BJ (cell line): ENCODE measurements at regions not wholly inside any gene's neighbourhood (a gene's known extent, or its start where the extent isn't known, plus 50 kb on each side); places are given as distances from the start of the nearest gene placed in this dataset.

Experiments used
- CTCF ChIA-PET: fragments of 350-600 bp; formaldehyde crosslinking; extraction: SDS; loops from one replicate; lab custom pipeline; 2021; ENCODE audit warnings: antibody characterized with exemption, inconsistent platforms; lab: Yijun Ruan, JAX
- POLR2A ChIA-PET: fragments of 300-600 bp; sonication (Branson Sonifier 250); formaldehyde crosslinking; extraction: SDS; loops from one replicate; lab custom pipeline; 2021; ENCODE audit warnings: antibody characterized with exemption; lab: Charles Lee
- DNase-seq: peaks from one replicate; pipeline ENCODE4 v3.0.0-alpha.2; 2011; ENCODE audit warnings: low read depth
- H3K27me3 ChIP-seq: 2 replicates; pipeline ENCODE4 v1.6.0; 2011; ENCODE audit warnings: low read length; ENCODE audit not compliant: control insufficient read depth, insufficient read depth
- H3K36me3 ChIP-seq: 2 replicates; pipeline ENCODE4 v1.5.1; 2011; ENCODE audit warnings: low read length; ENCODE audit not compliant: control insufficient read depth, insufficient read depth
- H3K4me3 ChIP-seq: 2 replicates; pipeline ENCODE4 v1.5.1; 2011; ENCODE audit warnings: low read depth, mild to moderate bottlenecking, control low read depth, low read length
- TF ChIP-seq, protein P1 (sequence below): IDR thresholded peaks from 2 replicates; pipeline ENCODE4 v1.5.1; 2011; ENCODE audit warnings: low read depth, mild to moderate bottlenecking, control low read depth, inconsistent platforms, low read length, moderate library complexity; ENCODE audit not compliant: insufficient read depth

DNA sequence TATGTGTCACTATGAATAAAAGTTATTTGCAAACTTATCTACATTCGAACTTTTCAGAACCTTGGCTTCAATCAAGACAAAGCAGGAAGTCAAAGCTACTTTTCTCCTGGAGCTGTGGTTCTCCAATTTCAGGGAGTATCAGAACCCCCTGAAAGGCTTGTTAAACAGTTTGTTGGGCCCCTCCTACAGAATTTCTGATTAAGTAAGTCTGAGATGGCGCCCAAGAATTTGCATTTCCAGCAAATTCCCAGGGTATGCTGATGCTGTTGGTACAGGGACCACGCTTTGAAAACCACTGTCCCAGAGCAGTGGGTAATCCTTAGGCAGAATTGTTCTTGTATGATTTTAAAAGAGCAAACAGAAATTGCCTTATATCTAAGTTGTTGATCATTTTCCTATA lies 189.9 kb upstream of the KCNG1 start:
- no peak for DNase-seq
- Histone ChIP-seq H3K27me3 (peaks cover 12% of the 10 kb centered on the region), H3K4me3 (no peak overlapping the region), H3K36me3 (no peaks in the 10 kb centered on the region)
- POLR2A ChIA-PET = no interaction called here
- CTCF ChIA-PET = interaction anchor here (1.7 to 2.7 kb wide), 2 partner anchors 8 to 94 kb away, joined by 6 read pairs; no protein-coding TSS in a partner anchor
- TF ChIP-seq, protein P1, sequence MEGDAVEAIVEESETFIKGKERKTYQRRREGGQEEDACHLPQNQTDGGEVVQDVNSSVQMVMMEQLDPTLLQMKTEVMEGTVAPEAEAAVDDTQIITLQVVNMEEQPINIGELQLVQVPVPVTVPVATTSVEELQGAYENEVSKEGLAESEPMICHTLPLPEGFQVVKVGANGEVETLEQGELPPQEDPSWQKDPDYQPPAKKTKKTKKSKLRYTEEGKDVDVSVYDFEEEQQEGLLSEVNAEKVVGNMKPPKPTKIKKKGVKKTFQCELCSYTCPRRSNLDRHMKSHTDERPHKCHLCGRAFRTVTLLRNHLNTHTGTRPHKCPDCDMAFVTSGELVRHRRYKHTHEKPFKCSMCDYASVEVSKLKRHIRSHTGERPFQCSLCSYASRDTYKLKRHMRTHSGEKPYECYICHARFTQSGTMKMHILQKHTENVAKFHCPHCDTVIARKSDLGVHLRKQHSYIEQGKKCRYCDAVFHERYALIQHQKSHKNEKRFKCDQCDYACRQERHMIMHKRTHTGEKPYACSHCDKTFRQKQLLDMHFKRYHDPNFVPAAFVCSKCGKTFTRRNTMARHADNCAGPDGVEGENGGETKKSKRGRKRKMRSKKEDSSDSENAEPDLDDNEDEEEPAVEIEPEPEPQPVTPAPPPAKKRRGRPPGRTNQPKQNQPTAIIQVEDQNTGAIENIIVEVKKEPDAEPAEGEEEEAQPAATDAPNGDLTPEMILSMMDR = no peak

DNA sequence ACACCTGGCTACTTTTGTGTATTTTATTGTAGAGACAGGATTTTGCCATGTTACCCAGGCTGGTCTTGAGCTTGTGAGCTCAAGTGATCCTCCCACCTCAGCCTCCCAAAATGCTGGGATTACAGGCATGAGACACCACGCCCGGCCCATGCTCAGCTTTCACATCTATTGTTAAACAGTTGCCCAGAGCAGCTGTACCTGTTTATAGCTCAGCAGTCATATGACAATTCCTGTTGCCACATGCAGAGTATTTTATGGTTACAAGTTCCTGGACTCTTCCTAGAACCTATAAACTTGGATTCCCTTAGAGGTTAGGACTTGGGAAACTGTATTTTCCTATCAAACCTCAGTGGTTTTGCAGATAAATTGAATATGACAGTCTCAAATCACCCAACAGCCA lies 188.3 kb upstream of the KCNG1 start:
- Histone ChIP-seq H3K27me3 (peaks cover 12% of the 10 kb centered on the region), H3K36me3 (no peaks in the 10 kb centered on the region), H3K4me3 (no peak overlapping the region)
- CTCF ChIA-PET = interaction anchor here (1.1 to 2.7 kb wide), 4 partner anchors 10 to 196 kb away, joined by 3 to 6 read pairs (median 6); no protein-coding TSS in a partner anchor
- DNase-seq = no peak
- POLR2A ChIA-PET = no interaction called here
- TF ChIP-seq, protein P1 = no peak

DNA sequence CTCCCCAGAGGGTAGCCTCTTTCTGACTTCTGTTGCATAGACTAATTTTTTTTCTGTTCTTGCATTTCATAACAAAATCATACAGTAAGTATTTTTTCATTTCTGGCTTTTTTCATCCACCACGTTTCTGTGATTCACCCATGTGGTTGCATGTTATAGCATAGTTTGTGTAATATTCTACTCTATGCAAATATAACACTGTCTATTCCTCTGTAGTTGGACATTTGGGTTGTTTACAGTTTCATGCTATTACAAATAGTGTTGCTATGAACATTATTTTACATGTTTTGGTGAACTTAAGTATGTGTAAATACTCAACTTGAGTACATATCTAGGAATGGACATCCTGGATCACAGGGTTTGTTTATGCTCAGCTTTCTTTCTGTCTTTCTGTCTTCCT lies 187.2 kb upstream of the KCNG1 start:
- H3K36me3 ChIP-seq = no peaks in the 10 kb centered on the region
- TF ChIP-seq, protein P1 = no peak
- no peak for DNase-seq
- peaks cover 15% of the 10 kb centered on the region for H3K27me3 ChIP-seq
- H3K4me3 ChIP-seq = no peak overlapping the region
- CTCF ChIA-PET = interaction anchor here (0.9 to 1.7 kb wide), 4 partner anchors 11 to 195 kb away, joined by 3 to 11 read pairs (median 4); no protein-coding TSS in a partner anchor
- POLR2A ChIA-PET = no interaction called here

DNA sequence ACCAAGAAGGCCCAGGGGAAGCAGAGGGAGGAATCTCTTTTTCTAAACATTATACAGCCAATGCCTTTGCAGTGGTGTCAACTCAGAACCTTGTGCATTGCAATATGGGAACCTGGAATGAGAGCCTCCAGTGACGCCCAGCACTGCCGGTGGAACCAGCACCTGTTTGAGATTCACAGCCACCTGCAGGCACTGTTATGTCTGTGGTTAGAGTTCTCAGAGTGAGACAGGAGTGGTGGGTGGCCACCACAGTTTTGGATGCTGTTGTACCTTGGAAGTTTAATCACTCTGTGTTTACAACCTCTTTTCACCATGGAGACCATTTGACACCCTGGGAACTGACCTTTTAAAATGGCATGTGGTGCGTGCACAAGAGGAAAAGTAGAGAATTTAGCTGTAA lies 185.3 kb upstream of the KCNG1 start:
- Histone ChIP-seq H3K27me3 (peaks cover 15% of the 10 kb centered on the region), H3K36me3 (no peaks in the 10 kb centered on the region), H3K4me3 (no peak overlapping the region)
- POLR2A ChIA-PET = no interaction called here
- no peak for DNase-seq
- TF ChIP-seq, protein P1 = no peak
- CTCF ChIA-PET = no interaction called here

DNA sequence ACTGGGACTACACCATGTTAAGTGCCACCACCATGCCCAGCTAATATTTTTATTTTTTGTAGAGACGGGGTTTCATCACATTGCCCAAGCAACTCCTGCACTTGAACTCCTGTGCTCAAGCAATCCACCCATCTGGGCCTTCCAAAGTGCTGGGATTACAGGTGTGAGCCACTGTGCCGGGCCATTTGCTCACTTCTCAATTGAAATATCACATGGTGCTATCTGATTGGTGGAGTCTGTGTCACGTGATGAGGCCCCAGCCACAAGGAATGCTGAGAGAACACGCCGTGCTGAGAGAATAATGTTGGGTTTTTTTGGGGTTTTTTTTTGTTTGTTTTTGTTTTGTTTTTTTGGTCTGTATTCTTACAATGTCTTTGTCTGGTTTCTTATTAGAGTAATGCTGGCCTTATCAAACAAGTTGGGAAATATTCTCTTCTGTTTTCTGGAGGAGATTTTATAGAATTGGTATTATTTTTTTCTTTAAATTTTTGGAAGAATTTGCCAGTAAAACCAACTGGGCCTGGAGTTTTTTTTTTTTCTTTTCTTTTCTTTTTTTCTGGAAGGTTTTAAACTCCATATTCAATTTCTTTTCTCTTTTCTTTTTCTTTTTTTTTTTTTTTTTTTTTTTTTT lies 183.2 kb upstream of the KCNG1 start:
- Histone ChIP-seq H3K4me3 (no peak overlapping the region), H3K36me3 (no peaks in the 10 kb centered on the region), H3K27me3 (peaks cover 12% of the 10 kb centered on the region)
- ChIA-PET POLR2A (no interaction called here), CTCF (no interaction called here)
- no peak for DNase-seq
- TF ChIP-seq, protein P1 = no peak
